KG1 (cell line): ENCODE measurements at regions not wholly inside any gene's neighbourhood (a gene's known extent, or its start where the extent isn't known, plus 50 kb on each side); places are given as distances from the start of the nearest gene placed in this dataset.

Experiments used
- DNase-seq: peaks from one replicate; lab custom pipeline; 2025; lab: John Stamatoyannopoulos, UW

- no peak for DNase-seq
Measured at GRCh38 chr10:36629476-36629875, 495.9 kb upstream of the ANKRD30A start.

GRCh38 chr10:36624551-36625100 lies 500.8 kb upstream of the ANKRD30A start:
- no peak for DNase-seq

- DNase-seq = no peak
Measured at GRCh38 chr10:36621346-36621745, 504.1 kb upstream of the ANKRD30A start.

GRCh38 chr10:36612436-36612835 lies 513.0 kb upstream of the ANKRD30A start:
- DNase-seq = no peak

- DNase-seq = no peak
Measured at GRCh38 chr10:36608866-36609265, 516.5 kb upstream of the ANKRD30A start.

GRCh38 chr10:36608251-36608650 lies 517.1 kb upstream of the ANKRD30A start:
- DNase-seq = no peak

GRCh38 chr10:36606234-36606839 lies 519.1 kb upstream of the ANKRD30A start:
- DNase-seq = no peak

GRCh38 chr10:36604316-36604715 lies 521.1 kb upstream of the ANKRD30A start:
- no peak for DNase-seq

GRCh38 chr10:36603688-36604087 lies 521.7 kb upstream of the ANKRD30A start:
- no peak for DNase-seq

- no peak for DNase-seq
Measured at GRCh38 chr10:36602374-36602773, 523.0 kb upstream of the ANKRD30A start.

GRCh38 chr10:36597756-36598320 lies 527.6 kb upstream of the ANKRD30A start:
- no peak for DNase-seq

GRCh38 chr10:36592964-36593363 lies 532.4 kb upstream of the ANKRD30A start:
- no peak for DNase-seq

- no peak for DNase-seq
Measured at GRCh38 chr10:36591436-36591835, 534.0 kb upstream of the ANKRD30A start.

GRCh38 chr10:36583690-36584089 lies 541.7 kb upstream of the ANKRD30A start:
- DNase-seq = no peak

- no peak for DNase-seq
Measured at GRCh38 chr10:36581237-36581636, 544.2 kb upstream of the ANKRD30A start.

GRCh38 chr10:36578306-36578705 lies 547.1 kb upstream of the ANKRD30A start:
- DNase-seq = no peak

- DNase-seq = no peak
Measured at GRCh38 chr10:36577126-36577525, 548.3 kb upstream of the ANKRD30A start.

GRCh38 chr10:36574207-36574606 lies 551.2 kb upstream of the ANKRD30A start:
- no peak for DNase-seq

- no peak for DNase-seq
Measured at GRCh38 chr10:36573246-36573645, 552.2 kb upstream of the ANKRD30A start.

GRCh38 chr10:36564433-36564832 lies 561.0 kb upstream of the ANKRD30A start:
- DNase-seq = no peak

GRCh38 chr10:36559412-36560400 lies 565.7 kb upstream of the ANKRD30A start:
- no peak for DNase-seq

GRCh38 chr10:36556468-36556867 lies 568.9 kb upstream of the ANKRD30A start:
- no peak for DNase-seq

GRCh38 chr10:36555036-36555435 lies 570.4 kb upstream of the ANKRD30A start:
- no peak for DNase-seq
